Activated T-cell treated with anti-CD3 and anti-CD28 coated beads, Interleukin-2, amount 50 U/mL, for 24 hours (primary cell): ENCODE measurements at regions not wholly inside any gene's neighbourhood (a gene's known extent, or its start where the extent isn't known, plus 50 kb on each side); places are given as distances from the start of the nearest gene placed in this dataset.
A peak's percentile ranks its signal among the peaks of the same experiment; 100 is the strongest.

ENCODE experiments used
- DNase-seq: peaks from one replicate; pipeline ENCODE4 v3.0.0-alpha.2; 2020
- H3K27ac Mint-ChIP-seq: 2 replicates; pipeline ENCODE4 v1.8.0; 2020; ENCODE audit warnings: mild to moderate bottlenecking, mixed read lengths
- H3K27me3 Mint-ChIP-seq: 2 replicates; pipeline ENCODE4 v1.8.0; 2020; ENCODE audit warnings: mixed read lengths
- H3K36me3 Mint-ChIP-seq: 2 replicates; pipeline ENCODE4 v1.8.0; 2020; ENCODE audit warnings: low read depth, mixed read lengths
- H3K4me1 Mint-ChIP-seq: 2 replicates; pipeline ENCODE4 v1.8.0; 2020; ENCODE audit warnings: low read depth, mixed read lengths
- H3K4me3 Mint-ChIP-seq: 2 replicates; pipeline ENCODE4 v1.8.0; 2020; ENCODE audit warnings: mild to moderate bottlenecking, moderate library complexity, mixed read lengths
- H3K9me3 Mint-ChIP-seq: 2 replicates; pipeline ENCODE4 v1.8.0; 2020; ENCODE audit warnings: mixed read lengths

- peaks cover 89% of the 10 kb centered on the region for H3K36me3 Mint-ChIP-seq
- H3K9me3 Mint-ChIP-seq, result no peaks in the 10 kb centered on the region
- peak overlapping the region; percentile 24 for H3K4me3 Mint-ChIP-seq
- peaks cover 49% of the 10 kb centered on the region for H3K4me1 Mint-ChIP-seq
- no peak for DNase-seq
- H3K27ac Mint-ChIP-seq, result peak overlapping the region; percentile 87
- peaks cover 43% of the 10 kb centered on the region for H3K27me3 Mint-ChIP-seq
Observed at GRCh38 chrX:45842207-45842925, 641.7 kb upstream of the DIPK2B start.

DNA sequence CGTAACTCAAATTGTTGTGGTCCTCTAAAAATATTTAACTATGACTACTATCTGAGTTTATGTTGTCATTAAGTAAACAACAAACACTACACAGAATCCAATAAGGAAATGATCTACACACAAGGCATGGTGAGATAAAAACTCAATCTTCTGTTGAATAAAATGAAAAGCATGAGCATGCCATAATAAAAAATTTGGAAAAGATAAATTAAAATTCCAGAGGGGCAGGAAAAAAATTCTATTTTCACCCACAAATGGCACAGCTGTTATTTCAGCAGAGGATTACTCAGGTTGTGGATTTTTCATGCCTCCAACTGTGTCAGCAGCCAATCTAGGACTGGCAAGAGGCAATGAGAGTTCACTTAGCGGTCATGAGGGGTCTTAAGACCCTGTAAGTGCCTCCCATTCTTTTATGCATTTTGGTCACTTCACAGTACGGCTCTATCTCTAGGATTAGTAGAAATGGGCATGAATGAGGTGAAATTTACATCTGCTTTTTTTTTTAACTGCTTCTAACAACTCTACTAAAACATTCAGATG lies 639.8 kb upstream of the DIPK2B start:
- peaks cover 40% of the 10 kb centered on the region for H3K4me1 Mint-ChIP-seq
- peaks cover 38% of the 10 kb centered on the region for H3K27me3 Mint-ChIP-seq
- H3K36me3 Mint-ChIP-seq, result peaks cover 80% of the 10 kb centered on the region
- no peaks in the 10 kb centered on the region for H3K9me3 Mint-ChIP-seq
- H3K27ac Mint-ChIP-seq, result no peak overlapping the region
- DNase-seq, result no peak
- H3K4me3 Mint-ChIP-seq, result no peak overlapping the region

DNA sequence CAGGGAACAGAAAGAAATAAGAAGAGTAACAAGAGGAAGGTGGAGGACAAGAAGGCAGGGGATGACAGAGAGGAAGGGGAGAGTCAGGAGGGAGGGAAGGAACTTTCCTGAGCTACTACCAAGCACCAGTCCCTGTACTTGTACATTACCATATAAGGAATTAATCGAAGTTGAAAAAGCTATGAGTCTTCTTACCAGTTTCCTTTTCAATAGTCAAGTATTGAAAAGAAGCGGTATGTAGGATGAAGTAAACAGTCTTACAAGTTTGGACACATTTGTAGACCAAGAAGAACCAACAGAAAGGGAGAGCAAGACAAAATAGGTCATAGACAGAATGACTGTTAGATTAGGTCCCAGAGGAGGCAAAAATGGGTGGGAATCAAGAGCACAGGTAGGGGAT lies 629.7 kb upstream of the DIPK2B start:
- peak overlapping the region; percentile 4 for H3K4me3 Mint-ChIP-seq
- DNase-seq, result no peak
- H3K27me3 Mint-ChIP-seq, result peaks cover 43% of the 10 kb centered on the region
- peaks cover 89% of the 10 kb centered on the region for H3K36me3 Mint-ChIP-seq
- H3K4me1 Mint-ChIP-seq, result peaks cover 63% of the 10 kb centered on the region
- no peaks in the 10 kb centered on the region for H3K9me3 Mint-ChIP-seq
- H3K27ac Mint-ChIP-seq, result peak overlapping the region; percentile 87

DNA sequence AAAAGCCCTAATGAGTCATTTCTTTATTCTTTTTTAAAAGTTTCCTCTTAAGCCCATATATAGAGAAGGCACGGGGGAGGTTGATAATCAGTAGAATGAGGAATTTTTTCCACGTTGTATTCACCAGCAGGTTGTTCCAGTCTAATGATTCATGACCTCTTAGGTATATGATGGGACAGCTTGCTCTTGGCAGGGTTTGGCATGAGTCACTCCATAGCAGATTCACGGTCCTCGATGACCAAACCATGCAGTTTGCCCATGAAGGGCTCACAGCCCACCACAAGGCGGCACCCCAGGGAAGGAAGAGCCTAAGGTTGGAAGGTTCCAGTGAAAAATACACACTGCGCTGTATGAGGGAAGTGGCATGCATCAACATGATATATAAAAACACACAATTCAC lies 623.8 kb upstream of the DIPK2B start:
- Mint-ChIP-seq H3K36me3 (peaks cover 92% of the 10 kb centered on the region), H3K4me3 (no peak overlapping the region), H3K27ac (peak overlapping the region; percentile 92), H3K9me3 (no peaks in the 10 kb centered on the region), H3K4me1 (peaks cover 62% of the 10 kb centered on the region), H3K27me3 (peaks cover 22% of the 10 kb centered on the region)
- DNase-seq, result peak; percentile 72

DNA sequence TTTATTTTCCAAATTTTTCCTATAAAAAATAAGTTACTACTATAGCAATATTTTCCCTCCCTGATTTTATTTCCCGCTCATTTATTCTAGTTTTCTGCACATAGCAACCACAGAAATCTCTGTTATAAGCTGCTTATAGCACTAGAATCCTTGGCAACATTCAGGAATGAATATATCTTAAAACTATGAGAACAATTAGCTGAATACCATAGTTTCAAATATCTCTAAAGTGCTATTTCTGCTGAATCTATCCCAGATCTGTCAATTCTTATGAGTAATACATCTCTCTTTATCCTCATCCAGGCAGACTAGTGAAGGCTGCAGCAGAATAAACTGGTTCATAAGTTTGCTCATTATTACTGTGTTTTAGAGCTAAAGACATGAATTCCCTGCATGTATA lies 622.9 kb upstream of the DIPK2B start:
- no peak for DNase-seq
- Mint-ChIP-seq H3K27ac (peak overlapping the region; percentile 92), H3K4me1 (peaks cover 66% of the 10 kb centered on the region), H3K27me3 (peaks cover 18% of the 10 kb centered on the region), H3K4me3 (no peak overlapping the region), H3K36me3 (peaks cover 93% of the 10 kb centered on the region), H3K9me3 (no peaks in the 10 kb centered on the region)

- Mint-ChIP-seq H3K36me3 (peaks cover 93% of the 10 kb centered on the region), H3K27me3 (peaks cover 18% of the 10 kb centered on the region), H3K4me1 (peaks cover 67% of the 10 kb centered on the region), H3K9me3 (no peaks in the 10 kb centered on the region), H3K4me3 (no peak overlapping the region), H3K27ac (peak overlapping the region; percentile 79)
- DNase-seq, result no peak
Observed at GRCh38 chrX:45822124-45822523, 621.4 kb upstream of the DIPK2B start.

DNA sequence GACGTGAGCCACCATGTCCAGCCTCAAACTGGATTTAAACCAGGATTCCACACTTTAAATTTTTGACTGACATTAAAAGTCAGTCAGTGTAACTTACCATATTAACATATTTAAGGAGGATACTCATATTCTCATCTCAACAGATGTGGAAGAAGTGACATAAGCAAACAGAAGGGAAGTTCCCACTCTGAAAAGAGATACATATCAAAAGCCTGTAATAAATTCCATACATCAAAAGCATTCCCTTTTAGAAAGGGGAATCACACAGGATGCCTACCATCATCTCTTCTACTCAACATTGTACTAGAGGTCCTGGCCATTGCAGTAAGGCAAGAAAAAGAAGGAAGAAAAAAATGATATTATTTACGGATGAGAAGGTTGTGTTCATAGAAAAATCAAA lies 618.2 kb upstream of the DIPK2B start:
- Mint-ChIP-seq H3K27ac (peak overlapping the region; percentile 87), H3K27me3 (peaks cover 32% of the 10 kb centered on the region), H3K36me3 (peaks cover 96% of the 10 kb centered on the region)

GRCh38 chrX:45815441-45815840 lies 614.8 kb upstream of the DIPK2B start:
- peaks cover 44% of the 10 kb centered on the region for H3K27me3 Mint-ChIP-seq
- no peak for DNase-seq
- peaks cover 74% of the 10 kb centered on the region for H3K4me1 Mint-ChIP-seq
- H3K9me3 Mint-ChIP-seq, result no peaks in the 10 kb centered on the region
- H3K36me3 Mint-ChIP-seq, result peaks cover 96% of the 10 kb centered on the region
- H3K27ac Mint-ChIP-seq, result peak overlapping the region; percentile 70
- no peak overlapping the region for H3K4me3 Mint-ChIP-seq

More for the DNA sequence above, 618.2 kb upstream of the DIPK2B start:
- DNase-seq, result no peak
- H3K9me3 Mint-ChIP-seq, result no peaks in the 10 kb centered on the region
- no peak overlapping the region for H3K4me3 Mint-ChIP-seq
- H3K4me1 Mint-ChIP-seq, result peaks cover 72% of the 10 kb centered on the region

GRCh38 chrX:45811326-45811725 lies 610.6 kb upstream of the DIPK2B start:
- H3K27me3 Mint-ChIP-seq, result peaks cover 54% of the 10 kb centered on the region
- no peak for DNase-seq
- peak overlapping the region; percentile 21 for H3K4me3 Mint-ChIP-seq
- no peaks in the 10 kb centered on the region for H3K9me3 Mint-ChIP-seq
- H3K4me1 Mint-ChIP-seq, result peaks cover 93% of the 10 kb centered on the region
- H3K27ac Mint-ChIP-seq, result peak overlapping the region; percentile 98
- peaks cover 94% of the 10 kb centered on the region for H3K36me3 Mint-ChIP-seq

- no peak for DNase-seq
- Mint-ChIP-seq H3K4me3 (peak overlapping the region; percentile 64), H3K27ac (peak overlapping the region; percentile 98), H3K36me3 (peaks cover 85% of the 10 kb centered on the region), H3K27me3 (peaks cover 33% of the 10 kb centered on the region), H3K9me3 (no peaks in the 10 kb centered on the region), H3K4me1 (peaks cover 91% of the 10 kb centered on the region)
Observed at GRCh38 chrX:45807572-45808425, 607.1 kb upstream of the DIPK2B start.

DNA sequence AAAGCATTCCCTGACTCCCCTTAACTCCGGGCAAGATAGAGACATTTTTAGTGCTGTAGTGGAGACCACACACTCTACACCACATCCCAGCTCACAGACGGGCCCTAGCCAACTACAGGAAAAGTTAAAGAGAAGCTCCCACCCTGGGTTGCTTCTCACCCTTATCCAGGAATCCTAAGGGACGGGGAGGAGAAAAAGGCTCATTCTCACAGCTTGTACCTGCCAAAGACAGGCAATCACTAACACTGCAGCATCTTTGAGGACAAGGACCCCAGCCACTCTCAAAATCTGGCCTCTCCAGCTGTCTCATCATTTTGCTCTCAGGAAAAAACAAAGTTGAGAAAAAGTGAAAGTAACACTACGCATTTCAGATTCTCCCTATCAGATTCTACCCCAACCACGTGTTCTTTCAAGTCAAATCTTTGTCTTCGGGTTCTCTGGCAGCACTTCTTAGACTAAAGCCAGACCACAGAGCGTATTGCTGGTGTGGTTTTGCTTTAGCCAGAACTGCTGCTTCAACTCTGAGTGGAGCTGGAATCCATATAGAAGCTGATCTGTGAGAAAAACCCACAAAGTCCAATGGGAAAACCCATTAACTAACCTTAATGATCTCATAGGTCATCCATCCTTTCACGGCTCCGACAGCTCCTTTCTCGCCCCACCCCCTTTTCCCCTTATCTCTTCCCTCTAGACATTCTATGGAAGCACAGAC lies 605.9 kb upstream of the DIPK2B start:
- peak overlapping the region; percentile 64 for H3K4me3 Mint-ChIP-seq
- peaks cover 28% of the 10 kb centered on the region for H3K27me3 Mint-ChIP-seq
- peak; percentile 55 for DNase-seq
- H3K36me3 Mint-ChIP-seq, result peaks cover 84% of the 10 kb centered on the region
- no peaks in the 10 kb centered on the region for H3K9me3 Mint-ChIP-seq
- H3K27ac Mint-ChIP-seq, result peak overlapping the region; percentile 98
- H3K4me1 Mint-ChIP-seq, result peaks cover 94% of the 10 kb centered on the region

- peaks cover 18% of the 10 kb centered on the region for H3K27me3 Mint-ChIP-seq
- peak overlapping the region; percentile 87 for H3K27ac Mint-ChIP-seq
- H3K4me1 Mint-ChIP-seq, result peaks cover 87% of the 10 kb centered on the region
- no peaks in the 10 kb centered on the region for H3K9me3 Mint-ChIP-seq
- peaks cover 74% of the 10 kb centered on the region for H3K36me3 Mint-ChIP-seq
- H3K4me3 Mint-ChIP-seq, result peak overlapping the region; percentile 66
- no peak for DNase-seq
Observed at GRCh38 chrX:45804276-45804675, 603.6 kb upstream of the DIPK2B start.

GRCh38 chrX:45803383-45803921 lies 602.8 kb upstream of the DIPK2B start:
- H3K4me3 Mint-ChIP-seq, result peak overlapping the region; percentile 66
- H3K36me3 Mint-ChIP-seq, result peaks cover 77% of the 10 kb centered on the region
- H3K27ac Mint-ChIP-seq, result peak overlapping the region; percentile 87
- peaks cover 22% of the 10 kb centered on the region for H3K27me3 Mint-ChIP-seq
- H3K4me1 Mint-ChIP-seq, result peaks cover 87% of the 10 kb centered on the region
- no peak for DNase-seq
- no peaks in the 10 kb centered on the region for H3K9me3 Mint-ChIP-seq

DNA sequence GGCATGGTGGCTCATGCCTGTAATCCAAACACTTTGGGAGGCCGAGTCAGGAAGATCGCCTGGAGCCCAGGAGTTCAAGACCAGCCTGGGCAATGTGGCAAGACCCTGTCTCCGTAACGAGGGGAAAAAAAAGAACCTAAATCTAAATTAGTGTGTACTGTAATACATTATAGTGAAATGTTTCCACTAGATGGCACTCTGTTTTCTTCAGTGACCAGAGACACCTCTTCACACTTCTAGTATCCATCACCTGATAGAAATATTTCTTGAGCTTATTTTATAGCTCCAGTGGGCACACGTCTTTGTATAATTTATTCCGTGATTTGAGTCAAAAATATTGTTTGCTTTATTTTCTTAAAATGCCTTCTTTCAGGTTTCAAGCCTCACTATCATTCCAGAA lies 600.9 kb upstream of the DIPK2B start:
- H3K27me3 Mint-ChIP-seq, result peaks cover 29% of the 10 kb centered on the region
- peak overlapping the region; percentile 66 for H3K4me3 Mint-ChIP-seq
- H3K4me1 Mint-ChIP-seq, result peaks cover 85% of the 10 kb centered on the region
- no peak for DNase-seq
- peak overlapping the region; percentile 87 for H3K27ac Mint-ChIP-seq
- peaks cover 73% of the 10 kb centered on the region for H3K36me3 Mint-ChIP-seq
- H3K9me3 Mint-ChIP-seq, result no peaks in the 10 kb centered on the region
